ENCODE measurements at regions not wholly inside any gene's neighbourhood (a gene's known extent, or its start where the extent isn't known, plus 50 kb on each side); places are given as distances from the start of the nearest gene placed in this dataset.

DNA sequence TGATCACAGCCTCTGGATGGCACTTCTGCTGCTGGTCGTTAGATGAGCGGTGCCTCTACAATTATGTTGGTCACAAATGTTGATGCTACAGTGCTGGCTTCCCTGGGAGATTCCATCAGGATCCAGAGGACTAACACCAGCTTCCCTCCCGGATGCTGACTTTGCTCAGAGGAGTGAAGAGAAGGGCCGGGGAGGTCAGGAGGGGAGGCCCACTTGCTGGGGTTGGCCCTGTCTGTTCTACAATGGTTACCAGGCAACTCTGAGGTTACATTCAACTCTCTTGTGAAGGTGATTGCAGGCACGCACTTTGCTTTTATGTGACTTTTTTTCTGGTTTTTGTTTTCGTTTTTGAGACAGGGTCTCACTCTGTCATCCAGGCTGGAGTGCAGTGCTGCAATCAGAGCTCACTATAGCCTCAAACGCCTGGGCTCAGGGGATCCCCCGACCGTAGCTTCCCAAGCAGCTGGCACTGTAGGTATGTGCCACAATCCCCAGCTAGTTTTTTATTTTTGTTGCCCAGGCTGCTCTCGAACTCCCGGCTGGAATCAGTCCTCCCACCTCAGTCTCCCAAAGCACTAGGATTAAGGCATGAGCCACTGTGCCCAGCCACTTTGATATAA is 112.5 kb downstream of the ADSS2 start:
- TF ChIP-seq ZNF274 (IDR thresholded peaks at IDR 0.05; ENCODE audit: low read depth, low read length) (no peak), SUZ12 (IDR thresholded peaks at IDR 0.05; ENCODE audit: extremely low read depth, insufficient read depth, insufficient read length) (no peak), YY1 (IDR thresholded peaks at IDR 0.05; ENCODE audit: insufficient read depth, insufficient read length) (no peak)

Measured in NT2/D1 (cell line).